ES-I3 (cell line): ENCODE measurements at regions not wholly inside any gene's neighbourhood (a gene's known extent, or its start where the extent isn't known, plus 50 kb on each side); places are given as distances from the start of the nearest gene placed in this dataset.
"Not testable (repeated sequence)": the region's sequence is repeated elsewhere in the genome, so short reads cannot be mapped to it uniquely, and the experiment has no call there.

ENCODE experiments used
- H3K36me3 ChIP-seq: 2 replicates; pipeline ENCODE4 v1.6.1; 2013; ENCODE audit warnings: mild to moderate bottlenecking, low read length, control low read depth, moderate library complexity; ENCODE audit not compliant: insufficient read depth
- H3K4me1 ChIP-seq: 2 replicates; pipeline ENCODE4 v1.6.1; 2013; ENCODE audit warnings: mild to moderate bottlenecking, control low read depth, low read length; ENCODE audit not compliant: insufficient read depth
- H3K9ac ChIP-seq: 2 replicates; pipeline ENCODE4 v1.6.1; 2013; ENCODE audit warnings: low read depth, mild to moderate bottlenecking, low read length, moderate library complexity
- H3K9me3 ChIP-seq: 2 replicates; pipeline ENCODE4 v1.6.1; 2013; ENCODE audit warnings: mild to moderate bottlenecking, low read length, moderate library complexity; ENCODE audit not compliant: control insufficient read depth, insufficient read depth

- Histone ChIP-seq H3K9ac (no peak overlapping the region), H3K4me1 (no peaks in the 10 kb centered on the region), H3K36me3 (no peaks in the 10 kb centered on the region), H3K9me3 (no peaks in the 10 kb centered on the region)
Observed at GRCh38 chr21:25215698-25216384, 391.4 kb downstream of the MRPL39 start.

- H3K4me1 ChIP-seq = no peaks in the 10 kb centered on the region
- H3K9ac ChIP-seq = no peak overlapping the region
- H3K36me3 ChIP-seq = no peaks in the 10 kb centered on the region
- H3K9me3 ChIP-seq = no peaks in the 10 kb centered on the region
Observed at GRCh38 chr21:25214676-25215075, 392.6 kb downstream of the MRPL39 start.

GRCh38 chr21:25199944-25200343 is 407.3 kb downstream of the MRPL39 start:
- Histone ChIP-seq H3K36me3 (no peaks in the 10 kb centered on the region), H3K4me1 (no peaks in the 10 kb centered on the region), H3K9me3 (no peaks in the 10 kb centered on the region), H3K9ac (no peak overlapping the region)

- no peak overlapping the region for H3K9ac ChIP-seq
- H3K9me3 ChIP-seq = no peaks in the 10 kb centered on the region
- no peaks in the 10 kb centered on the region for H3K36me3 ChIP-seq
- H3K4me1 ChIP-seq = no peaks in the 10 kb centered on the region
Observed at GRCh38 chr21:25191141-25191540, 416.1 kb downstream of the MRPL39 start.

- Histone ChIP-seq H3K4me1 (no peaks in the 10 kb centered on the region), H3K9me3 (no peaks in the 10 kb centered on the region), H3K9ac (no peak overlapping the region), H3K36me3 (no peaks in the 10 kb centered on the region)
Observed at GRCh38 chr21:25189497-25189896, 417.8 kb downstream of the MRPL39 start.

- H3K4me1 ChIP-seq = no peaks in the 10 kb centered on the region
- no peaks in the 10 kb centered on the region for H3K36me3 ChIP-seq
- no peak overlapping the region for H3K9ac ChIP-seq
- no peaks in the 10 kb centered on the region for H3K9me3 ChIP-seq
Observed at GRCh38 chr21:25188677-25189079, 418.6 kb downstream of the MRPL39 start.

- Histone ChIP-seq H3K9ac (no peak overlapping the region), H3K4me1 (no peaks in the 10 kb centered on the region), H3K36me3 (no peaks in the 10 kb centered on the region), H3K9me3 (no peaks in the 10 kb centered on the region)
Observed at GRCh38 chr21:25186273-25186672, 421.0 kb downstream of the MRPL39 start.

GRCh38 chr21:25183577-25183976 is 423.7 kb downstream of the MRPL39 start:
- H3K9me3 ChIP-seq = no peaks in the 10 kb centered on the region
- H3K36me3 ChIP-seq = no peaks in the 10 kb centered on the region
- no peaks in the 10 kb centered on the region for H3K4me1 ChIP-seq
- H3K9ac ChIP-seq = no peak overlapping the region

- H3K9ac ChIP-seq, H3K4me1 ChIP-seq, H3K9me3 ChIP-seq, H3K36me3 ChIP-seq: not testable (repeated sequence)
Observed at GRCh38 chr21:25181690-25182089, 425.6 kb downstream of the MRPL39 start.

GRCh38 chr21:25179116-25179515 is 428.2 kb downstream of the MRPL39 start:
- Histone ChIP-seq H3K4me1 (0 out of 2 replicates have a peak, but pooled peaks cover 2% of the 10 kb centered on the region), H3K9me3 (no peaks in the 10 kb centered on the region), H3K9ac (no peak overlapping the region), H3K36me3 (no peaks in the 10 kb centered on the region)

- Histone ChIP-seq H3K36me3 (no peaks in the 10 kb centered on the region), H3K4me1 (0 out of 2 replicates have a peak, but pooled peaks cover 2% of the 10 kb centered on the region), H3K9me3 (no peaks in the 10 kb centered on the region), H3K9ac (no peak overlapping the region)
Observed at GRCh38 chr21:25176637-25177412, 430.5 kb downstream of the MRPL39 start.

GRCh38 chr21:25175938-25176337 is 431.3 kb downstream of the MRPL39 start:
- Histone ChIP-seq H3K9me3 (no peaks in the 10 kb centered on the region), H3K36me3 (no peaks in the 10 kb centered on the region), H3K9ac (no peak overlapping the region), H3K4me1 (0 out of 2 replicates have a peak, but pooled peaks cover 2% of the 10 kb centered on the region)

- Histone ChIP-seq H3K4me1 (0 out of 2 replicates have a peak, but pooled peaks cover 2% of the 10 kb centered on the region), H3K9ac (no peak overlapping the region), H3K9me3 (no peaks in the 10 kb centered on the region), H3K36me3 (no peaks in the 10 kb centered on the region)
Observed at GRCh38 chr21:25171438-25171837, 435.8 kb downstream of the MRPL39 start.

- 0 out of 2 replicates have a peak, but pooled peaks cover 2% of the 10 kb centered on the region for H3K4me1 ChIP-seq
- no peaks in the 10 kb centered on the region for H3K36me3 ChIP-seq
- H3K9me3 ChIP-seq = peaks cover 2% of the 10 kb centered on the region; the same call in 1 of the 2 replicates
- no peak overlapping the region for H3K9ac ChIP-seq
Observed at GRCh38 chr21:25170681-25171080, 436.6 kb downstream of the MRPL39 start.

- H3K4me1 ChIP-seq = no peaks in the 10 kb centered on the region
- no peak overlapping the region for H3K9ac ChIP-seq
- peaks cover 2% of the 10 kb centered on the region; the same call in 1 of the 2 replicates for H3K9me3 ChIP-seq
- H3K36me3 ChIP-seq = no peaks in the 10 kb centered on the region
Observed at GRCh38 chr21:25169370-25169769, 437.9 kb downstream of the MRPL39 start.
